ENCODE measurements at regions not wholly inside any gene's neighbourhood (a gene's known extent, or its start where the extent isn't known, plus 50 kb on each side); places are given as distances from the start of the nearest gene placed in this dataset.
A peak's percentile ranks its signal among the peaks of the same experiment; 100 is the strongest.
"Not testable (repeated sequence)": the region's sequence is repeated elsewhere in the genome, so short reads cannot be mapped to it uniquely, and the experiment has no call there.

DNA sequence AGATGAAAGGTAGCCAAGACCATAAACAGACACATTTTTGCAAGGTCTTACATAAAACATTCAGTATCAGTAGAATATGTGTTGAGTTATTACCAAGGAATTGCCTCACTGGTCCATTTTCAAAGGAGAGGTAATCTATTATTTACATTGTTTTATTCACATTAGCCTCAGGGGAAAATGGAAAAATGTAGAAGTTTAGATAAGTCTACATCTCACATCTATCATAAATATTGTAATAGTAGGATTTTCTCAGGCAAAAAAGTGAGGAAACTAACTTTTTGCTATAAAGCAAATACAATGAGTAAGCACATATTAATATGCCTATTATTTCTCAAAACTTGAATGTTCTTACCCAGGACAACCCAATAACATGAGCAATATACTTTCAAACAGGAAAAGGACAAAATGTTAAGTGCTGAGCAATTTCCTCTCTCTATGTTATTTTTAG lies 184.6 kb upstream of the AGTR1 start:
- peak; percentile 62 for DNase-seq

DNA sequence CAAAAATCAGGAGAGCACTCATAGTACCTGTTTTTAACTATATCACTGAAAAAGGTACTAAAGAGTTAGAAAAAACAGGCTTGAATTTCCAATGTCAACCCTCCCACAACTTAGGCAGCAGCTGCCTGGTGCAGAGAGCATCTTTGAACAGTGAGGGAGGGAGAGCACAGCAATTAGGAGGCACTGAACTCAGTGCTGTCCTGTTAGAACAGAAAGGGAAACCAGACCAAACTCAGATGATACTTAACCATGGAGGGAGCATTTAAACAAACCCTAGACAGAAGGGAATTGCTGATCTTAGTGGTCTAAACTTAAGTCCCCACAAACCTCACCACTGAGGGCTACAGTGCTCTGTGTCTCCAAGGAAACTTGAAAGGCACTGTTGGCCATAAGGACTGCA lies 179.2 kb upstream of the AGTR1 start:
- DNase-seq: no peak

DNA sequence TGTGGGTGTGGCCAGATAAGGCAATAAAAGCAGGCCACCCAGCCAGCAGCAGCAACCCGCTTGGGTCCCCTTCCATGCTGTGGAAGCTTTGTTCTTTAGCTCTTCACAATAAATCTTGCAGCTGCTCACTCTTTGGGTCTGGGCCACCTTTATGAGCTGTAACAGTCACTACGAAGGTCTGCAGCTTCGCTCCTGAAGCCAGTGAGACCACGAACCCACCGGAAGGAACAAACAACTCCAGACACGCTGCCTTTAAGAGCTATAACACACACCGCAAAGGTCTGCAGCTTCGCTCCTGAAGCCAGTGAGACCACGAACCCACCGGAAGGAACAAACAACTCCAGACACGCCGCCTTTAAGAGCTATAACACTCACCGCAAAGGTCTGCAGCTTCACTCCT lies 172.1 kb upstream of the AGTR1 start:
- DNase-seq: not testable (repeated sequence)

DNA sequence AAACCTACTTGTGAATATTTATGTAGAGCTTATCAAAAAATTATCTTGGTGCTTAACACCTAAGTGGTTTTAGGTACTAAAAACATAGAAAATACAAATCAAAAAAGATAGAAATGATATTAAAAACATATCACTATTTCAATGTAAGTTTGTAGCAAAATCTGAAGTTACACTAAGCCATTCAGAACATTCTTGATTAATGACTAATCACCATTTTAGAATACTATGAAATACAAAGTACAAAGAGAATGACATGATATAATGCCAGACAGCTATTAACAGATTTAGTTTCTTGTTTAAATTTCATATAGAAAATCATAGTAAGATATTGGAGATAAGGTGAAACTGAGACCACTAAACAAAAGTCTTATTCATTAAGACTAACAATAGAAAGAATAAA lies 169.7 kb upstream of the AGTR1 start:
- DNase-seq: peak; percentile 45

DNA sequence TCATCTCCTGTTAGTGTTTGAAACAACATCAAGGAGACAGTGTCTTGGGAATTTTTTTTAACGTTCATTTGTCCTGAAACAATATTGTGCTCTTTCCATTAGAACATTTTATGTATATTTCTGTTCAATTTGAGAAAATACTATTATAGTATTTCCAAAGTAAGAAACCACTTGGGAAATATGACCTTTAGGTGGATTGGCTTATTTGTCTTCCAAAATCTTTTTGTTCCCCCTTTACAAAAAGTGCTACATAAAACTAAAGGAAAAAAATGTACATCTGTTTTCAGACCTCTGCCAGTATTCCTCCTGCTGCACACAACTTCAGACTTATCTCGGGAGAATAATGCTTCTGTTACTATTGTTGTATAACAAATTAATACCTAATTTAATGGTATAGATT lies 165.9 kb upstream of the AGTR1 start:
- DNase-seq: no peak

DNA sequence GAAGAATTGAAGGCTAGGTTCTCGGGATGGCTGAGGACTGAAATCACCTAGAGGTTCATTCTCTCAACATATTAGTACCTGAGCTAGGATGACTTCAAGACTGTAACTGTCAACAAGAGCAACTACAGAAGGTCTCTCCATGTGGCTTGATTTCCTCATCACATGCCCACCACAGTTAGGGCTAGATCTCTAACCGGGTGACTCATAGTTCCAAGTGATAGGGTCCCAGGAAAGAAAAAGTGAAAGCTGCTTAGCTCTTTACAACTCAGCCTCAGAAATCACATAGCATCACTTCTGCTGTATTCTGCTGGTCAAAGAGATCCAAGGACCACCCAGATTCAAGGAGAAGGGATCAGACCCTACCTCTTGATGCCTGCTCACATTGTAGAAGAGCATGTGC lies 165.4 kb upstream of the AGTR1 start:
- peak; percentile 8 for DNase-seq

DNA sequence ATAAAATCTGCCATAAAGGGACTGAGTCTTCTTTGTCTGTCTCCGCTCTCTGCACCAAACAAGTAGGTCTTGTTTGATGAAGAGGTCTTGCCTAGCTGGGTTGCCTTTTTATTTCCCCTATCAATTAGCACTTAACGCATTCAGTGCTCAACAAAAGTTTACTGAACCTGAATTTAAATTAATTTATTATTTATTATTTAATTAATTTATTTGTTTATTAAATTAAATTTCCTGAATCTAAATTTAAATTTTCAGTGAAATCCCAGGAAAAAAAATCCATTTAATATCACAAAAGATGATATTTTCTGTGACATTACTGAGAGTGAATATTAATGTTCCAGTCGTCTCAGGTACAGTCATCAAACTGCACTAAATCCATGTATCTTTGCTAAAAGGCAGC lies 164.9 kb upstream of the AGTR1 start:
- no peak for DNase-seq

DNA sequence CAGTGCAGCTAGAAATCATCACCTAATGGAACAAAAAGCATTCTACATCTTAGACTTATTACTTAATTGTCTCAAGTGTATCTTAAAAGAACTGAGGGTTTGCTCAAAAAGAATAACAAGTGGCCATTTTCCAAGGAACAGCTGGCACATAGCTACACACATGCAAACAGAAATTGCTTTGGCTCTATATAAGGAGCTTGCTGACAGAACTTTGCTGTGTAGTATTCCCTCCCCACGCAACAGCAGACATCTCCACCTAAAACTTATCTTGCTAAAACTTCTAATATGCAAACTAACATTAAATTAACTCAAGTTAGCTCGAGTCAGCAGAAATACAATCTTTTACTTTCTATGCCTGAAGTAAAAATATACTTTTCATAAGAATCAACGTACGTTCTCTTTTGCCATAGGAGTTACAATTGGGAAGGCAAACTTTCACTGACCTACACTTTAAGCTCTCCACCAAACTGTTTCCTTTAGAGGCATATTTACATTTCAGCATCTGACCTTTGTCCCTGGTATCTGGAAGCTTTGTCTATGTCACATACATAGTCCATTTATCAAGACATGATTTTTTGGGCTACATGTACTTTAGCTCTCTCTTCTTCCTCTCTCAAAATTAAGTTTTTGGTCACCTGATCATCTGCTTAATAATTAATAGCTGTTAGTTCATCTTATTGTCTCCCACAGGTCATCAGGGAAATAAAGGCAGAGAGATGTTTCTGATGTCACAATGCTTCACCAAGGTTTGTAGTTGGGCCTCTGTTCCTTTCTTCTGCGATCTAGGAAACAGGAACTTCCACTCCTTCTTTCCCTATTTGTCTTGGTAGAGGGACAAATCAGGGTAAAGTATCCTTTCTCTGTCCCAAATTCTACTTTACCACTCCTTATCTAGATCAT lies 163.4 kb upstream of the AGTR1 start:
- DNase-seq: no peak

DNA sequence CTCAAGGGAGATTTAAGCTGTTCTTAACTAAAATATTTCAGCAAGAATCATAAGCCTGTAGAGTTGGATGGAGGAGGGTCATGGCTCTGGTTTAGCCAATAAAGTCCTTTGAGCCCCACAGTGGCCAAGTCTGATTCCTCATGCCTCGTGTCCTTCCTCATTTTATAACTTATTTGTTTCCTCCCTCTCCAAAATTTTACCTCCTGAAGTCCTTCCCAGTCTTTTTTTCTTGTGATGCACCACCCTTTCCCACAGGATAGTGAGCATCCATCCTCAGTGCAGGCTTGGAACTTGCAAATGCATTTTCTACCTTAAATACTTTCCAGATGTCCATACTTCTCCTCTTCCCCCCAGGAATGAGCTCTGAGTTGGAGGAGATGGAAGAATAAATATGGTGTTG lies 162.7 kb upstream of the AGTR1 start:
- DNase-seq: no peak

DNA sequence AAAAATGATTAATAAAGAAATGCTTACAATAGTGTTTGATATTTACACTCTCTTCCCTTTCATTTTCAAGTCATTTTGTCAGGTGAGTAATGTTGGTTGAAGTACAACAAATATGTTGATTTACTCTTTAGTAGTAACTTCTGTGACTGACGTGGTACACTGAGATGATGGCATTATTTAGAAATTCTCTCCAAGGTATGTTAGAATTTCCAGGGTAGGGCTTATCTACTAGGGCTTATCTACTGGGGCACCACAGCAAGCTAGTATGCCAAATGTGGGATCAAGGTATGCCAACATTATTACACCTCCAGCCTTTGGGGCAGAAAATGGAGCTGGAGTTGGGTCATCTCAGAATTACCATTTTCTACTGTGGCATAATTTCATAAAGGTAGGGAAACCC lies 157.4 kb upstream of the AGTR1 start:
- DNase-seq: no peak

DNA sequence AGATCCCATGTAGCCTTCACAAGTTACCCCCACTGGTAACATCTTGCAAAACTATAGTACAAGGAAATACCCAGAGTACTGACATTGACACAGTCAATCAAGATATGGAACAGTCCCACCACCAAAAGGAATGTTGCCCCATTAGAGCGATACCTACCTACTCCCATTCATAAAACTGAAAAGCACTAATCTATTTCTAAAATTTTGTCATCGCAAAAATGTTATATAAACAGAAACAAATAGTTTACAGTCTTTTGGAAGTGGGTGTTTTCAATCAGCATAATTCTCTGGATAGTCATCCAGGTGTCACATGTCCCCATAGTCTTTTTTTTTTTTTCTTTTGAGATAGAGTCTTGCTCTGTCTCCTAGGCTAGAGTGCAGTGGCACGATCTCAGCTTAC lies 156.9 kb upstream of the AGTR1 start:
- DNase-seq: no peak

DNA sequence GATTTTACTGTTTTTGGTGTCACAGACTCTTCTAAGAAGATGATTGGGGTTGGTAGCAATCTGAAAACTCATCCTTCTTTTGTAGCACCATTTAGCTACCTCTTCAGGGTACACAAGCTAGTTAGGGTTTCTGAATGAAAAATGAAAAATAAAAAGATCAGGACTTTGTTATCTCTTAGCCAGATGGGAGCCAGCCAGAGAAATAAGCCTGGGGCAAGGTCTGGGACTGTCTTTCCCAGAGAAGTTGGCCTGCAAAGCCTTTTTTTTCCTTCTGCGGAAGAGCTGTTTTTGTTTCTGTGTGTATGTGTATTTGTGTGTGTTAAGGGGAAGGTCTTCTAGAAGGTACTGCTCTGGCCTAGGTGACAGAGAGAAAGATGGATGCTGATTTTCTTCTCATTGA lies 150.7 kb upstream of the AGTR1 start:
- no peak for DNase-seq

DNA sequence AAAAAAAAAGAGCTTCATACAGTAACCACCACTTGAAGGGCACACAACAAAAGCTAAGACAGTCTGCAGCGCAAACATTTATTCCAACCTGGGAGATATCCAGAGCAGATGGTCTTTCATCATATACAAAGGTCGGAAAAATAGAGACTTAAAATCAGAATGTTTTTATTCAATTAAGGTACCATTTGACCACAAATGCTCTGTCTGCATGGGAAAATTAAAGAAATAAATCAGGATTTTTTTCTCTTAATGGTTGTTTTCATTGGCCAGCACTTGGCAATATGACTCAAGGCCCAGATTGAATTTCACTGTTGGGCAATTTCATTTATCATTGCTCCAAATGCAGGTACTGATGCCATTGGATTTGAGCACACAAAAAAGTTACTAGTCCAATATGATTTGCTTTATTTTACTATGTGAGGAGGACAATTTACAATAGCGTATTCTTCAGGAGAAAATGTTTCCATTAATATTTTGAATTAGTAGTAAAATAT lies 145.9 kb upstream of the AGTR1 start:
- peak; percentile 14 for DNase-seq

DNA sequence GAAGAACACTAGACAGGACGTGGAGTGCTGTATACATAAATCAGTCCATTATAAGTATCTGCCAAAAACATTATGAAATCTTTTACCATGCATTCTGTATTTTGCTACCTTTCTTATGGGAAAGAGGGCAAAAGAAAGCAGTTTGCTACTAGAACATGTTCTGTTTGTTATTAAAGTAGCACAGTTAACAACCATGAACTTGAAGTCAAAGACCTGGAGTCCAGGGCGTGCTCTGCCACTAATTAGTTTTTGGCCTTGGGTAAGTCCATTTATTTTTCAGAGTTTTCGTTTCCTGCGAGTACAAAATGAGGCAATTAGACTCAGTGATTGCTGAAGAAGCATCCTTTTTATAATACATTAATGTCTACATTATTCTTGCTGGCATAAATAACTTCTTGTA lies 143.3 kb upstream of the AGTR1 start:
- no peak for DNase-seq

DNA sequence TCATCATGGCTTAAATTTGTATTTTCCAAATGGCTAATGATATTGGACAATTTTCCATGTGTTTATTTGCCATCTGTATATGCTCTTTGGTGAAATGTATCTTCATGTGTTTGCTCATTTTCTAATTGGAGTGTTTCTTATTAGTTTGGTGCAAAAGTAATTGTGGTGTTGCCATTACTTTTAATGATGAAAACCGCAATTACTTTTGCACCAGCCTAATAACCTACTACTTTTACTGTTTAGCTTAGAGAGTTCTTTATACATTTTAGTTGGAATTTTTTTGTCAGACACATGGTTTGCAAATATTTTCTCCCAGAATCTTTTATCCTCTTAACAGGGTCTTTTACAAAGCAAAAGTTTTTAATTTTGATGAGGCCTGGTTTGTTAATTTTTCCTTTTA lies 141.0 kb upstream of the AGTR1 start:
- no peak for DNase-seq

DNA sequence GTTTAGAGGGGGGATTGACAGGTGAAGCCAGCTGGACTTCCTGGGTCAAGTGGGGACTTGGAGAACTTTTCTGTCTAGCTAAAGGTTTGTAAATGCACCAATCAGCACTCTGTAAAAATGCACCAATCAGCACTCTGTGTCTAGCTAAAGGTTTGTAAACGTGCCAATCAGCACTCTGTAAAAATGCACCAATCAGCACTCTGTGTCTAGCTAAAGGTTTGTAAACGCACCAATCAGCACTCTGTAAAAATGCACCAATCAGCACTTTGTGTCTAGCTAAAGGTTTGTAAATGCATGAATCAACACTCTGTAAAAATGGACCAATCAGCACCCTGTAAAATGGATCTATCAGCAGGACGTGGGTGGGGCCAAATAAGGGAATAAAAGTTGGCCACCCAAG lies 120.1 kb upstream of the AGTR1 start:
- not testable (repeated sequence) for DNase-seq

DNA sequence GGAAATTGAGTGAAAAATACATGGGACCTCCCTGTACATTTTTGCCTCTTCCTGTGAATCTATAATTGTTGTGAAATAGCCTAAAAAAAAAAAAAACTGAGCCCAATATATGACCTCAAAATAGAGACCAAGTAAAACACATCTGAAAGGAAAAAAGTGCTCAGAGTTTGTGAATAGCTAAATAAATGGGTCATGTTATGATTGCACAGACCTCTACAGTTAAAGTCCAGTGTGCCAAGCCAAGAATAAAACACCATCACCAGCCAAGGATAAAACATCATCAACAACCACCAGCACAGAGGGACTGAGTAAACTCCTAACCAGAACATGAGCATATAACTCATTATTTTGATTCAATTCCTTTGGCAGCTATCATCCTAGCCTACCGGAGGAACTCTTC lies 115.6 kb upstream of the AGTR1 start:
- peak; percentile 9 for DNase-seq

DNA sequence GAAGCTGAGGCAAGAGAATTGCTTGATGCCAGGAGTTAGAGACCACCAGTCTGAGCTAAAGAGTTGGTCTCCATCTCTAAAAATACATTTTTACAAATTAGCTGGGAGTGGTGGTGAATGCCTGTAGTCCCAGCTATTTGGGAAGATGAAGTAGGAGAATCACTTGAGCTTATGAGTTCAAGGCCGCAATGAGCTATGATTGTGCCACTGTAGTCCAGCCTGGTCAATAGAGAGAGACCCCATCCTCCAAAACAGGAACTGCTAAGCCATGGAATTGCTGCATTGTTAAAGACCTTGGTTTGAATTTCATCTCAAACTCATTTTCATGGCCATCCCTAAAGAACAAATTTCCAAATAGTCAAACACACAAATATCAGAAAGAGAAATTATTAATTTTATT lies 113.9 kb upstream of the AGTR1 start:
- DNase-seq: no peak

DNA sequence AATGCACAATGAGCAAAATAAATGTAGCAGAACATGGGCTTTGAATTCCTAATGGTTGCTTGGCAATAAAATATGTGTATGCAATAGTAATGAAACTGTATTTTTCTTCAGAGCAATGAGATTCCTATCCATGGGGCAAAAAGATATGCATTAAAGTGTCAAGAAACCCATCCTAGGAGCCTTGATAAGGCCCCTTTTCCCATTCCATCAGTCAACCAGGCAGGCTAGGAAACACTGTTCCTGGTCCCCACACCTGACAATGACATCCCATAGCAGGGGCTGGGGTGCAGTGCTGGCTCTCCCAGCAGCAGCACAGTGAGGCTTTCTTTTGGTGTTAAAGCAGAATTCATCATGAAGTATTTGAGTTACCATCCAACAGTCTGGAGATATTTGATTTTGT lies 113.3 kb upstream of the AGTR1 start:
- no peak for DNase-seq

DNA sequence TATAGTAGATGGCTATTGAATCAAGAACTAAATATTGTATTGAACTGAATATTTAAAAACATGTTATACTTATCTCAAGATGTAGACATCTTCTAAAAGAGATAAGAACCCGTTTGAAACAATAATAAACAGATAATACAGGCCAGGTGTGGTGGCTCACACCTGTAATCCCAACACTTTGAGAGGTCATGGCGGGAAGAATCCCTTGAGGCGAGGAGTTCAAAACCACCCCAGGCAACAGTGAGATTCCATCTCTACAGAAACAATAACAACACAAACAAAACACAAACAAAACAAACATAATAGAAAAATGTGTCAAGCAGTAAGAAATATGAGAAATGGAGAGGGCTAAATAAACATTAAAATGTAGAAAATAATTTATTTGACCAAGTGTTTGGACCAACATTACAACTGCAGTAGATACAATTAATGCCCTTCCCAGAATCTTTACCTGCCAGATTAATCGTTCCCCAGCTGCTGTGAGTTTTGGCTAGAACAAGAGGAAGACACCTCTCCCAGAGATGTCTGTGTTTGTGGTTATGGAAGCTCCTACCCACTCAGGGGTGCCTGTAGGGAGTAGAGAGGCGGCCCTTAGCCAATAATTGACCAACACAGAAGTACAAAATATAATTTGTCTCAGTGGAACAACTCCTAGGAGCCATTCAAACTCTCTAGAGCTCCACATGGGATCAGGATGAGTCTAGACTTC lies 111.9 kb upstream of the AGTR1 start:
- no peak for DNase-seq

DNA sequence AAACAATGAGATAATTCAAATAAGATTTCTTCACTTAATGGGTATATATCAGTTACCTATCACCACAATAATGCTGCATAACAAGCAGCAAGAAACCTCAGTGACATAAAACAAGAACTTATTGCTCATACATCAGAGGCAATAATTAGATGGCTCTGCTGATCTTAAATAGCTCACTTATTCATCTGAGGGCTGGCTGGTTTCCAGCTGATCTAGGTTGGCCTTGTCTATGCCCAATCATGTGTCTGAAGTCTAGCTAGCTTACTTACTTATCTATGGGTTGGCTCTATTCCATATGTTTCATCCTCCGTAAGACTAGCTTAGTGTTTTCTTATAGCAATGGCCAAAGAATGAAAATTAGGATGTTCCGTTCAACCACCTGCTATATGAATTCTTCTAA lies 109.4 kb upstream of the AGTR1 start:
- DNase-seq: no peak

DNA sequence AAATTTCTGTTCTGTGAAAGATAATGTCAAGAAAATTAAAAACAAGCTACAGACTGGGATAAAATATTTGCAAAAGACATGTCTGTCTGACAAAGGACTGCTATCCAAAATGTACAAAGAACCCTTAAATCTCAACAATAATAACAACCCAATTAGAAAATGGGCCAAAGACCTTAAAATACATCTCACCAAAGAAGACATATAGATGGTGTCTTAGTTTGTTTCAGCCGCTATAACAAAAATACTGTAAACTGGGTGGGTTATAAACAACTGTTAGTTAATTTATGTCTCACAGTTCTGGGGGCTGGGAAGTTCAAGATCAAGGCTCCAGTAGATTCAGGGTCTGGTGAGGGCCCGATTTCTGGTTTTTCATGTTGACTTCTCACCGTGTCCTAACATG lies 106.2 kb upstream of the AGTR1 start:
- no peak for DNase-seq

DNA sequence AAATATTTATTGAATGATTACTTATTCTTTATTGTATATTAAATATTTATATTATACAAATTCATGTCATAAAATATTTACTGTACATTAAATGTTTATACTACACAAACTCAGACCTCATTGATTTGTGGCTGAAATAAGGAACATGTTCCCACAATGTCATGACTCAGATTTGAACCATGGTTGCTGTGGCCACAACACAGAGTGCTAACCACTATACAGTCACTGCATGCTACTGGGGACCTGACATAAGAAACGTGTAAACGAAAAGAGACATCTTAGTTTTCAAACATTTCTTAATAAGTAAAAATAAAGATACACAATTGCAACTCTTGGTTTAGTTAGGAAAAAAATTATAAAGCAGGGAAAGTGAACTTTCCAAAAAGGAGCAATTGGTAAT lies 99.1 kb upstream of the AGTR1 start:
- DNase-seq: peak; percentile 4

DNA sequence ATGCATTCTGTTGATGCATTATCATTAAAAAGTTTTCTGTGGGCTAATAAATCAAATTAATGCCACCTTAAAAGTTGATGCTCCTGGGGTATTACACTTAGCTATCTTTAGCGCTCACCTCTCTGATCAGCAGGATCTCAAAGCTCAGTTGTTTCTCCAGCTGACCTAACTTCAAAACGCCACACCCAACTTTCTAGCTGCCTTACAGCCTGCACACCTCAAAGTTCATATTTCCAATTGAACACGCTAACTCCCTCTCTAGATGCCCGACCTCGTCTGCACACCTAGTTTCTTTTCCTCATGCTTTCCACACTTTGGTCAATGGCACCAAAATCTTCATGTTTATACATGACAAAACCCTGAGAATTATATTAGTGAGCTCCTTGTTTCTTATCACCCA lies 98.2 kb upstream of the AGTR1 start:
- DNase-seq: no peak
